ENCODE measurements at regions not wholly inside any gene's neighbourhood (a gene's known extent, or its start where the extent isn't known, plus 50 kb on each side); places are given as distances from the start of the nearest gene placed in this dataset.

GRCh38 chr2:187768995-187769394 is 214.8 kb upstream of the TFPI start:
- TF ChIP-seq, protein P1, sequence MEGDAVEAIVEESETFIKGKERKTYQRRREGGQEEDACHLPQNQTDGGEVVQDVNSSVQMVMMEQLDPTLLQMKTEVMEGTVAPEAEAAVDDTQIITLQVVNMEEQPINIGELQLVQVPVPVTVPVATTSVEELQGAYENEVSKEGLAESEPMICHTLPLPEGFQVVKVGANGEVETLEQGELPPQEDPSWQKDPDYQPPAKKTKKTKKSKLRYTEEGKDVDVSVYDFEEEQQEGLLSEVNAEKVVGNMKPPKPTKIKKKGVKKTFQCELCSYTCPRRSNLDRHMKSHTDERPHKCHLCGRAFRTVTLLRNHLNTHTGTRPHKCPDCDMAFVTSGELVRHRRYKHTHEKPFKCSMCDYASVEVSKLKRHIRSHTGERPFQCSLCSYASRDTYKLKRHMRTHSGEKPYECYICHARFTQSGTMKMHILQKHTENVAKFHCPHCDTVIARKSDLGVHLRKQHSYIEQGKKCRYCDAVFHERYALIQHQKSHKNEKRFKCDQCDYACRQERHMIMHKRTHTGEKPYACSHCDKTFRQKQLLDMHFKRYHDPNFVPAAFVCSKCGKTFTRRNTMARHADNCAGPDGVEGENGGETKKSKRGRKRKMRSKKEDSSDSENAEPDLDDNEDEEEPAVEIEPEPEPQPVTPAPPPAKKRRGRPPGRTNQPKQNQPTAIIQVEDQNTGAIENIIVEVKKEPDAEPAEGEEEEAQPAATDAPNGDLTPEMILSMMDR (IDR thresholded peaks at IDR 0.05), result no peak
- TF ChIP-seq POLR2AphosphoS5 (IDR thresholded peaks at IDR 0.05), result no peak
